Right lobe of liver (tissue), 6 donors: ENCODE measurements at regions not wholly inside any gene's neighbourhood (a gene's known extent, or its start where the extent isn't known, plus 50 kb on each side); places are given as distances from the start of the nearest gene placed in this dataset.
A peak's percentile ranks its signal among the peaks of the same experiment; 100 is the strongest.

Experiments
- ATAC-seq, 4 donors: fragments of 200-7000 bp; cut with Tn5 transposase; one replicate each; pipeline ENCODE4 v1.9.1; 2020; ENCODE audit warnings: mild to moderate bottlenecking in 4 of 4, moderate library complexity in 4 of 4
- DNase-seq, 3 donors: peaks; one replicate each; pipeline ENCODE4 v3.0.0-alpha.2; 2020
- H3K27ac ChIP-seq, 3 donors: fragments of 200-600 bp; one replicate each; pipeline ENCODE4 v1.8.0; 2022
- H3K27me3 ChIP-seq, 2 donors: fragments of 200-600 bp; one replicate each; pipeline ENCODE4 v1.8.0; 2022
- H3K36me3 ChIP-seq, 4 donors: fragments of 200-600 bp; sonication (generic) in 1 of 4; one replicate each; pipeline versions ENCODE4 v1.5.1 to v1.8.0; 2017 to 2022; ENCODE audit warnings: control low read depth in 1 of 4
- H3K4me1 ChIP-seq, 4 donors: fragments of 200-600 bp; sonication (generic) in 1 of 4; one replicate each; pipeline versions ENCODE4 v1.5.1 to v1.8.0; 2017 to 2022; ENCODE audit warnings: control low read depth in 1 of 4
- H3K4me3 ChIP-seq, 3 donors: fragments of 200-600 bp; one replicate each; pipeline ENCODE4 v1.8.0; 2022
- H3K9me3 ChIP-seq, 4 donors: fragments of 200-600 bp; sonication (generic) in 1 of 4; one replicate each; pipeline versions ENCODE4 v1.5.1 to v1.8.0; 2017 to 2022; ENCODE audit warnings: control low read depth in 1 of 4
- CTCF ChIP-seq, 4 donors: fragments of 200-600 bp in 3 of 4; fragments of 450-650 bp in 1 of 4; IDR thresholded peaks; one replicate each; pipeline versions ENCODE4 v1.5.1 to v1.8.0; 2016 to 2022; ENCODE audit warnings: antibody characterized with exemption in 4 of 4, mild to moderate bottlenecking in 2 of 4
- POLR2A ChIP-seq: fragments of 450-650 bp; IDR thresholded peaks from one replicate; pipeline ENCODE4 v1.6.1; 2017; ENCODE audit warnings: antibody characterized with exemption, mild to moderate bottlenecking
- WGBS: methylation state at CpG from one replicate; pipeline ENCODE4 v1.1.6; 2018; ENCODE audit warnings: low coverage, low lambda C conversion rate; ENCODE audit not compliant: insufficient coverage; ENCODE audit errors: missing lambda C conversion rate; 5-methylcytosine and 5-hydroxymethylcytosine counted together
- intact Hi-C, 2 donors: fragments of 100-400 bp; cut with DNase I; formaldehyde crosslinking; loops; one replicate each; pipeline versions ENCODE4 v1.11.2 to v1.14.1; 2022
- donor health status: DM: no; HTN: yes; CAD: no.
- donor health status: DM: no; HTN: no; CAD: no.
- donor health status: DM: no; HTN: no; CAD: no.
- donor health status: DM: no; HTN: yes; CAD: no.
- donor health status: DM: no; HTN: yes; CAD: no.

- no peak for TF ChIP-seq POLR2A
- TF ChIP-seq CTCF (IDR thresholded peaks at IDR 0.05): no peak
- Histone ChIP-seq H3K4me1 (no peaks in the 10 kb centered on the region), H3K27me3 (no peaks in the 10 kb centered on the region), H3K9me3 (no peaks in the 10 kb centered on the region), H3K4me3 (no peak overlapping the region), H3K27ac (no peak overlapping the region), H3K36me3 (no peaks in the 10 kb centered on the region)
- ATAC-seq: peak in 3 of 4 donors; percentile 15 to 35 (median 33)
- intact Hi-C loops: no loop called here
- 59% methylated on average over 7 of the region's 7 CpGs for WGBS
- no peak for DNase-seq
Measured at GRCh38 chr4:104593019-104593418, 98.3 kb upstream of the CXXC4 start.

- TF ChIP-seq POLR2A: no peak
- TF ChIP-seq CTCF (IDR thresholded peaks at IDR 0.05): no peak
- Histone ChIP-seq H3K27me3 (no peaks in the 10 kb centered on the region), H3K9me3 (no peaks in the 10 kb centered on the region), H3K36me3 (no peaks in the 10 kb centered on the region), H3K4me1 (no peaks in the 10 kb centered on the region), H3K27ac (peak overlapping the region in 1 of 3 donors; percentile 12), H3K4me3 (peak overlapping the region in 2 of 3 donors; percentile 14 to 21)
- ATAC-seq: peak; percentile 52 to 80 (median 61)
- WGBS: 20% methylated on average over 5 of the region's 5 CpGs
- intact Hi-C loops: no loop called here
- no peak for DNase-seq
Measured at GRCh38 chr4:104596189-104596588, 101.5 kb upstream of the CXXC4 start.

GRCh38 chr4:104615496-104615895, 120.8 kb upstream of the CXXC4 start:
- H3K27ac ChIP-seq: no peak overlapping the region
- no peaks in the 10 kb centered on the region for H3K9me3 ChIP-seq
- H3K36me3 ChIP-seq: no peaks in the 10 kb centered on the region
- DNase-seq: no peak
- no peak overlapping the region for H3K4me3 ChIP-seq
- WGBS: 100% methylated on average over 1 of the region's 1 CpG
- H3K27me3 ChIP-seq: no peaks in the 10 kb centered on the region
- intact Hi-C loops: no loop called here
- ATAC-seq: no peak
- no peaks in the 10 kb centered on the region for H3K4me1 ChIP-seq
- no peak for TF ChIP-seq POLR2A
- no peak for TF ChIP-seq CTCF (IDR thresholded peaks at IDR 0.05)

- 84% methylated on average over 2 of the region's 2 CpGs for WGBS
- DNase-seq (no peak), ATAC-seq (no peak)
- TF ChIP-seq POLR2A (no peak), CTCF (IDR thresholded peaks at IDR 0.05) (no peak)
- Histone ChIP-seq H3K27ac (no peak overlapping the region), H3K4me1 (no peaks in the 10 kb centered on the region), H3K4me3 (no peak overlapping the region), H3K36me3 (no peaks in the 10 kb centered on the region), H3K9me3 (no peaks in the 10 kb centered on the region), H3K27me3 (no peaks in the 10 kb centered on the region)
- intact Hi-C loops: no loop called here
Measured at GRCh38 chr4:104615926-104616325, 121.2 kb upstream of the CXXC4 start.

GRCh38 chr4:104616401-104616820, 121.7 kb upstream of the CXXC4 start:
- no peaks in the 10 kb centered on the region for H3K9me3 ChIP-seq
- TF ChIP-seq POLR2A: no peak
- no peak for TF ChIP-seq CTCF (IDR thresholded peaks at IDR 0.05)
- no peaks in the 10 kb centered on the region for H3K36me3 ChIP-seq
- H3K4me1 ChIP-seq: no peaks in the 10 kb centered on the region
- DNase-seq (peak in 1 of 3 donors; percentile 41), ATAC-seq (peak in 3 of 4 donors; percentile 35 to 75 (median 36))
- no peak overlapping the region for H3K27ac ChIP-seq
- no peaks in the 10 kb centered on the region for H3K27me3 ChIP-seq
- intact Hi-C loops: no loop called here
- no peak overlapping the region for H3K4me3 ChIP-seq
- WGBS: 66% methylated on average over 6 of the region's 6 CpGs
